H9 (cell line): ENCODE measurements at regions not wholly inside any gene's neighbourhood (a gene's known extent, or its start where the extent isn't known, plus 50 kb on each side); places are given as distances from the start of the nearest gene placed in this dataset.

Experiments
- DNase-seq: peaks from one replicate; pipeline ENCODE4 v3.0.0-alpha.2; 2017
- H2AFZ ChIP-seq: one replicate; pipeline ENCODE4 v1.6.1; 2013; ENCODE audit warnings: mild to moderate bottlenecking, low read length, control low read depth, moderate library complexity
- H2AK5ac ChIP-seq: 2 replicates; pipeline ENCODE4 v1.6.1; 2013; ENCODE audit warnings: low read length, control low read depth, mixed read lengths; ENCODE audit not compliant: insufficient read length
- H2BK120ac ChIP-seq: one replicate; pipeline ENCODE4 v1.6.1; 2013; ENCODE audit warnings: low read depth, mild to moderate bottlenecking, low read length, control low read depth, inconsistent platforms; ENCODE audit not compliant: poor library complexity, severe bottlenecking
- H2BK12ac ChIP-seq: 2 replicates; pipeline ENCODE4 v1.6.1; 2013; ENCODE audit warnings: low read length, control low read depth, mixed read lengths, low read depth; ENCODE audit not compliant: insufficient read length
- H2BK15ac ChIP-seq: 2 replicates; pipeline ENCODE4 v1.6.1; 2013; ENCODE audit warnings: low read depth, low read length, control low read depth
- H2BK20ac ChIP-seq: one replicate; pipeline ENCODE4 v1.6.1; 2013; ENCODE audit warnings: low read depth, mild to moderate bottlenecking, low read length, control low read depth, inconsistent platforms; ENCODE audit not compliant: poor library complexity, severe bottlenecking
- H2BK5ac ChIP-seq: 2 replicates; pipeline ENCODE4 v1.6.1; 2013; ENCODE audit warnings: low read length, control low read depth, mixed read lengths; ENCODE audit not compliant: insufficient read length
- H3K14ac ChIP-seq: 2 replicates; pipeline ENCODE4 v1.6.1; 2013; ENCODE audit warnings: low read length, control low read depth; ENCODE audit not compliant: insufficient read depth
- H3K18ac ChIP-seq: 2 replicates; pipeline ENCODE4 v1.6.1; 2013; ENCODE audit warnings: low read depth, mild to moderate bottlenecking, mixed read lengths, low read length, control low read depth; ENCODE audit not compliant: insufficient read length
- H3K23ac ChIP-seq: 2 replicates; pipeline ENCODE4 v1.6.1; 2013; ENCODE audit warnings: low read length, control low read depth, mixed read lengths, low read depth; ENCODE audit not compliant: insufficient read length
- H3K23me2 ChIP-seq: 2 replicates; pipeline ENCODE4 v1.6.1; 2013; ENCODE audit warnings: low read depth, mild to moderate bottlenecking, mixed read lengths, low read length, control low read depth; ENCODE audit not compliant: insufficient read length, poor library complexity, severe bottlenecking
- H3K27ac ChIP-seq: 2 replicates; pipeline ENCODE4 v1.5.1; 2013; ENCODE audit warnings: low read length, control low read depth, mixed read lengths, low read depth; ENCODE audit not compliant: insufficient read length
- H3K27me3 ChIP-seq: 2 replicates; pipeline ENCODE4 v1.6.1; 2013; ENCODE audit warnings: low read length, control low read depth, inconsistent platforms; ENCODE audit not compliant: insufficient read depth
- H3K4ac ChIP-seq: 2 replicates; pipeline ENCODE4 v1.6.1; 2013; ENCODE audit warnings: low read depth, mild to moderate bottlenecking, control low read depth, inconsistent platforms, low read length, moderate library complexity
- H3K4me1 ChIP-seq: 2 replicates; pipeline ENCODE4 v1.6.1; 2013; ENCODE audit warnings: low read length, control low read depth, inconsistent platforms; ENCODE audit not compliant: insufficient read depth
- H3K4me2 ChIP-seq: 2 replicates; pipeline ENCODE4 v1.6.1; 2013; ENCODE audit warnings: low read length, control low read depth, mixed read lengths; ENCODE audit not compliant: insufficient read length, insufficient read depth
- H3K56ac ChIP-seq: 2 replicates; pipeline ENCODE4 v1.6.1; 2013; ENCODE audit warnings: low read depth, mild to moderate bottlenecking, mixed read lengths, low read length, control low read depth; ENCODE audit not compliant: insufficient read length
- H3K79me1 ChIP-seq: 2 replicates; pipeline ENCODE4 v1.6.1; 2013; ENCODE audit warnings: low read depth, mild to moderate bottlenecking, moderate library complexity, low read length, control low read depth, inconsistent platforms; ENCODE audit not compliant: insufficient read depth, poor library complexity, severe bottlenecking
- H3K79me2 ChIP-seq: 2 replicates; pipeline ENCODE4 v1.6.1; 2013; ENCODE audit warnings: low read length, control low read depth, inconsistent platforms; ENCODE audit not compliant: insufficient read depth
- H3K9ac ChIP-seq: 2 replicates; pipeline ENCODE4 v1.6.1; 2013; ENCODE audit warnings: low read length, control low read depth, mixed read lengths; ENCODE audit not compliant: insufficient read length; ENCODE audit errors: extremely low read depth
- H3K9me3 ChIP-seq: one replicate; pipeline ENCODE4 v1.6.1; 2013; ENCODE audit warnings: low read depth, low read length, inconsistent platforms; ENCODE audit not compliant: control insufficient read depth
- H3T11ph ChIP-seq: one replicate; pipeline ENCODE4 v1.6.1; 2013; ENCODE audit warnings: mild to moderate bottlenecking, low read length, control low read depth, inconsistent platforms
- H4K20me1 ChIP-seq: one replicate; pipeline ENCODE4 v1.6.1; 2013; ENCODE audit not compliant: control insufficient read depth, insufficient read length, insufficient read depth
- H4K5ac ChIP-seq: 2 replicates; pipeline ENCODE4 v1.6.1; 2013; ENCODE audit warnings: low read depth, mild to moderate bottlenecking, mixed read lengths, low read length, control low read depth; ENCODE audit not compliant: insufficient read length
- H4K8ac ChIP-seq: replicated peaks from 2 replicates; pipeline ENCODE4 v1.6.1; 2013; ENCODE audit warnings: low read length, control low read depth, mixed read lengths, low read depth; ENCODE audit not compliant: insufficient read length
- H4K91ac ChIP-seq: 2 replicates; pipeline ENCODE4 v1.6.1; 2013; ENCODE audit warnings: low read depth, mild to moderate bottlenecking, moderate library complexity, mixed read lengths, low read length, control low read depth; ENCODE audit not compliant: insufficient read length
- H3K27ac Mint-ChIP-seq, 3 experiments: 2 replicates in 2 of 3; 3 replicates in 1 of 3; pipeline ENCODE4 v1.8.0; 2020 to 2021; ENCODE audit warnings: mixed read lengths in 3 of 3, mild to moderate bottlenecking in 1 of 3, moderate library complexity in 1 of 3
- H3K27me3 Mint-ChIP-seq: 2 replicates; pipeline ENCODE4 v1.8.0; 2021; ENCODE audit warnings: low read depth, mild to moderate bottlenecking, moderate library complexity, mixed read lengths
- H3K36me3 Mint-ChIP-seq, 3 experiments: 2 replicates in 2 of 3; 3 replicates in 1 of 3; pipeline ENCODE4 v1.8.0; 2020 to 2021; ENCODE audit warnings: low read depth in 3 of 3, mixed read lengths in 3 of 3; ENCODE audit not compliant: insufficient read depth in 1 of 3
- H3K4me1 Mint-ChIP-seq, 2 experiments: 2 replicates each; pipeline ENCODE4 v1.8.0; 2020; ENCODE audit warnings: mixed read lengths in 2 of 2
- H3K4me3 Mint-ChIP-seq, 2 experiments: 2 replicates in 1 of 2; 3 replicates in 1 of 2; pipeline ENCODE4 v1.8.0; 2020 to 2021; ENCODE audit warnings: mild to moderate bottlenecking in 2 of 2, mixed read lengths in 2 of 2, moderate library complexity in 1 of 2
- H3K9me3 Mint-ChIP-seq, 2 experiments: 2 replicates in 1 of 2; 3 replicates in 1 of 2; pipeline ENCODE4 v1.8.0; 2020; ENCODE audit warnings: mild to moderate bottlenecking in 2 of 2, mixed read lengths in 2 of 2, moderate library complexity in 1 of 2
- WGBS: extraction: QIAGEN DNeasy Blood & Tissue Kit; methylation state at CpG from one replicate; pipeline ENCODE4 v1.1.7; 2013; ENCODE audit warnings: missing lambda C conversion rate, low lambda C conversion rate, mixed read lengths; ENCODE audit not compliant: insufficient read length; ENCODE audit errors: extremely low coverage; 5-methylcytosine and 5-hydroxymethylcytosine counted together
- TF ChIP-seq, protein P1 (sequence below): fragments of 200-600 bp; sonication (generic); conservative IDR thresholded peaks from 3 replicates; pipeline ENCODE4 v1.8.0; 2021; ENCODE audit warnings: antibody characterized with exemption, mild to moderate bottlenecking

DNA sequence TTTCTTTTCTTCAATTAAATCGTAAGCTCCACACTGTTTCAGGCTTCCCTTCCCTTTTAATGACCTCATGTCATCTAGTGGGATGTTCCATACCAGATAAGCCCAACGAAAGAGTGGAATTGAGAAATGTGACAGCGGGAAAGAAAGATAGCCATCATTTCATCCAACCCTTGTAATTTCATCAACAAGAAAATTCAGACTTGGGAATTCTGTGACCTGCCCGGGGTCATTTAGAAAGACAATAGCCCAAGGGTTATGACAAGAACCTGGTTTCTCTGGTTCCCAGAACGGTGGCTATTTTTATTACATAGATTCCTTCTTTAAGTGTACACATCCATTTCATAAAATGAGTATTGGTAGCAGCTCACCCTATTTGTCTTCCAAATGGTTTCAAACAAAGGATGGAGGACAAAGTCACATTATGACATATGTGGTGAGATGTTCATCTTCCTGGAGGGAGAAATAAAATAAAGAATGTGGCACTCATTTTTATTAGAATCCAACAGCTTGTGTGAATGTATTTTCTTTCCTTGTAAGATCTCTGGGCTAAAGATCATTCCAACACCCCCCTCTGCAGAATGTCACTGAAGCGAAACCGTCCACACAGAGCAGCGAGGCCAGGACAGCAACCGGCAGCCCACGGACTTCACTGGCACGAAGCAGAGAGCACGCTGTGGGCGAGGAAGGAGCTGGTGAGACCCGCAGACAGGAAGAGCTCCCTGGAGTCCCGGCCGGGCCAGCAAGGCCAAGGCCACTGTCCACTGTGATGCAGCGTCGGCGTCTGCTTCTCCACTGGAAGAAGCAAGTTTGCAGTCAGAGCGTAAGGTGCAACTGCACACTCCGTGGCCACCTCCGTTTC is 199.9 kb downstream of the KLF6 start:
- H3K23ac ChIP-seq, result no peak overlapping the region
- WGBS, result no CpG with 5 or more reads among the region's 22 CpGs
- no peaks in the 10 kb centered on the region for H4K20me1 ChIP-seq
- Mint-ChIP-seq H3K27me3 (no peaks in the 10 kb centered on the region; the same call in 1 of the 2 replicates), H3K9me3 (no peaks in the 10 kb centered on the region; a peak in 1 of 5 replicates), H3K36me3 (no peaks in the 10 kb centered on the region), H3K4me3 (no peak overlapping the region), H3K27ac (peak overlapping the region in 1 of 3 experiments; percentile 44; a peak in 1 of 7 replicates), H3K4me1 (peaks cover 0 to 2% of the 10 kb centered on the region in 2 experiments; a peak in 1 of 4 replicates)
- TF ChIP-seq, protein P1, sequence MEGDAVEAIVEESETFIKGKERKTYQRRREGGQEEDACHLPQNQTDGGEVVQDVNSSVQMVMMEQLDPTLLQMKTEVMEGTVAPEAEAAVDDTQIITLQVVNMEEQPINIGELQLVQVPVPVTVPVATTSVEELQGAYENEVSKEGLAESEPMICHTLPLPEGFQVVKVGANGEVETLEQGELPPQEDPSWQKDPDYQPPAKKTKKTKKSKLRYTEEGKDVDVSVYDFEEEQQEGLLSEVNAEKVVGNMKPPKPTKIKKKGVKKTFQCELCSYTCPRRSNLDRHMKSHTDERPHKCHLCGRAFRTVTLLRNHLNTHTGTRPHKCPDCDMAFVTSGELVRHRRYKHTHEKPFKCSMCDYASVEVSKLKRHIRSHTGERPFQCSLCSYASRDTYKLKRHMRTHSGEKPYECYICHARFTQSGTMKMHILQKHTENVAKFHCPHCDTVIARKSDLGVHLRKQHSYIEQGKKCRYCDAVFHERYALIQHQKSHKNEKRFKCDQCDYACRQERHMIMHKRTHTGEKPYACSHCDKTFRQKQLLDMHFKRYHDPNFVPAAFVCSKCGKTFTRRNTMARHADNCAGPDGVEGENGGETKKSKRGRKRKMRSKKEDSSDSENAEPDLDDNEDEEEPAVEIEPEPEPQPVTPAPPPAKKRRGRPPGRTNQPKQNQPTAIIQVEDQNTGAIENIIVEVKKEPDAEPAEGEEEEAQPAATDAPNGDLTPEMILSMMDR, result no peak
- H3K14ac ChIP-seq, result no peak overlapping the region; the same call in 1 of the 2 replicates
- no peak overlapping the region for H4K5ac ChIP-seq
- no peak overlapping the region for H2AFZ ChIP-seq
- H4K91ac ChIP-seq, result no peak overlapping the region
- H3K4me1 ChIP-seq, result no peaks in the 10 kb centered on the region
- no peaks in the 10 kb centered on the region for H3K23me2 ChIP-seq
- H2AK5ac ChIP-seq, result no peak overlapping the region
- no peak overlapping the region for H4K8ac ChIP-seq
- no peak for DNase-seq
- H3K9ac ChIP-seq, result no peak overlapping the region
- no peak overlapping the region for H3K4ac ChIP-seq
- no peaks in the 10 kb centered on the region for H3K79me2 ChIP-seq
- H3K56ac ChIP-seq, result no peak overlapping the region
- no peaks in the 10 kb centered on the region; the same call in 1 of the 2 replicates for H3K27me3 ChIP-seq
- no peaks in the 10 kb centered on the region for H3K9me3 ChIP-seq
- H2BK120ac ChIP-seq, result no peak overlapping the region
- no peak overlapping the region for H3K27ac ChIP-seq
- no peak overlapping the region for H3K18ac ChIP-seq
- H3K79me1 ChIP-seq, result no peaks in the 10 kb centered on the region
- no peak overlapping the region for H2BK15ac ChIP-seq
- no peak overlapping the region for H2BK20ac ChIP-seq
- H2BK12ac ChIP-seq, result no peak overlapping the region
- no peak overlapping the region for H3T11ph ChIP-seq
- H2BK5ac ChIP-seq, result no peak overlapping the region
- H3K4me2 ChIP-seq, result no peak overlapping the region
